NOMO-1 treated with dmso at 0.1 percent for 144 hours (cell line): ENCODE measurements at regions not wholly inside any gene's neighbourhood (a gene's known extent, or its start where the extent isn't known, plus 50 kb on each side); places are given as distances from the start of the nearest gene placed in this dataset.
"Not testable (repeated sequence)": the region's sequence is repeated elsewhere in the genome, so short reads cannot be mapped to it uniquely, and the experiment has no call there.

Source experiments
- DNase-seq: peaks from one replicate; lab custom pipeline; 2025; ENCODE audit not compliant: unreplicated experiment; lab: John Stamatoyannopoulos, UW

GRCh38 chr9:30329431-30329830 is 2055.0 kb upstream of the ACO1 start:
- DNase-seq, result no peak

GRCh38 chr9:30348904-30349303 is 2035.5 kb upstream of the ACO1 start:
- no peak for DNase-seq

GRCh38 chr9:30349526-30350513 is 2034.6 kb upstream of the ACO1 start:
- DNase-seq, result no peak

GRCh38 chr9:30356221-30356620 is 2028.2 kb upstream of the ACO1 start:
- DNase-seq, result no peak

GRCh38 chr9:30362373-30362772 is 2022.1 kb upstream of the ACO1 start:
- DNase-seq, result no peak

- not testable (repeated sequence) for DNase-seq
Observed at GRCh38 chr9:30366140-30366539, 2018.3 kb upstream of the ACO1 start.

- DNase-seq, result no peak
Observed at GRCh38 chr9:30382271-30382670, 2002.2 kb upstream of the ACO1 start.

GRCh38 chr9:30410273-30410672 is 1974.2 kb upstream of the ACO1 start:
- no peak for DNase-seq

- DNase-seq, result no peak
Observed at GRCh38 chr9:30411571-30411970, 1972.9 kb upstream of the ACO1 start.

GRCh38 chr9:30459156-30459555 is 1925.3 kb upstream of the ACO1 start:
- DNase-seq, result no peak

GRCh38 chr9:30476826-30477225 is 1907.6 kb upstream of the ACO1 start:
- DNase-seq, result no peak

- DNase-seq, result no peak
Observed at GRCh38 chr9:30478684-30479083, 1905.8 kb upstream of the ACO1 start.

- no peak for DNase-seq
Observed at GRCh38 chr9:30482499-30482898, 1901.9 kb upstream of the ACO1 start.

GRCh38 chr9:30484690-30485089 is 1899.8 kb upstream of the ACO1 start:
- no peak for DNase-seq

GRCh38 chr9:30504502-30504905 is 1879.9 kb upstream of the ACO1 start:
- DNase-seq, result no peak

GRCh38 chr9:30505311-30505710 is 1879.1 kb upstream of the ACO1 start:
- DNase-seq, result no peak

GRCh38 chr9:30506749-30507148 is 1877.7 kb upstream of the ACO1 start:
- no peak for DNase-seq

- no peak for DNase-seq
Observed at GRCh38 chr9:30507166-30507565, 1877.3 kb upstream of the ACO1 start.

- no peak for DNase-seq
Observed at GRCh38 chr9:30511666-30512065, 1872.8 kb upstream of the ACO1 start.

- DNase-seq, result no peak
Observed at GRCh38 chr9:30519166-30519565, 1865.3 kb upstream of the ACO1 start.

GRCh38 chr9:30519756-30520155 is 1864.7 kb upstream of the ACO1 start:
- DNase-seq, result no peak

- no peak for DNase-seq
Observed at GRCh38 chr9:30522061-30522460, 1862.4 kb upstream of the ACO1 start.

GRCh38 chr9:30522486-30522885 is 1862.0 kb upstream of the ACO1 start:
- no peak for DNase-seq
